SK-N-MC (cell line): ENCODE measurements at regions not wholly inside any gene's neighbourhood (a gene's known extent, or its start where the extent isn't known, plus 50 kb on each side); places are given as distances from the start of the nearest gene placed in this dataset.

ENCODE experiments used
- DNase-seq: peaks from one replicate; pipeline ENCODE4 v3.0.0-alpha.2; 2011; ENCODE audit warnings: low read depth, low spot score
- H3K27ac ChIP-seq: fragments of 200-600 bp; sonication (generic); 2 replicates; pipeline ENCODE4 v1.5.1; 2016; ENCODE audit warnings: mixed run types
- H3K36me3 ChIP-seq: fragments of 200-600 bp; sonication (generic); 2 replicates; pipeline ENCODE4 v1.6.1; 2017; ENCODE audit warnings: antibody characterized with exemption, low read length, mixed read lengths; ENCODE audit not compliant: insufficient read depth
- H3K4me3 ChIP-seq: fragments of 200-600 bp; sonication (generic); 2 replicates; pipeline ENCODE4 v1.5.1; 2016
- H3K9ac ChIP-seq: fragments of 200-600 bp; sonication (generic); 2 replicates; pipeline ENCODE4 v1.8.0; 2017; ENCODE audit warnings: mixed run types, mixed read lengths; ENCODE audit not compliant: insufficient read length
- H3K9me3 ChIP-seq: fragments of 200-600 bp; sonication (generic); 2 replicates; pipeline ENCODE4 v1.6.1; 2017; ENCODE audit warnings: low read depth, mild to moderate bottlenecking, antibody characterized with exemption, low read length, moderate library complexity, mixed read lengths
- EZH2 ChIP-seq: fragments of 200-600 bp; sonication (generic); IDR thresholded peaks from one replicate; pipeline ENCODE4 v1.6.1; 2017; ENCODE audit warnings: antibody characterized with exemption
- FOXP2 ChIP-seq: optimal IDR thresholded peaks from 2 replicates; pipeline ENCODE3; 2011; ENCODE audit warnings: mild to moderate bottlenecking, moderate library complexity; ENCODE audit not compliant: insufficient read depth; ENCODE audit errors: extremely low read length, control extremely low read depth
- POLR2AphosphoS5 ChIP-seq: IDR thresholded peaks from 2 replicates; pipeline ENCODE4 v1.6.1; 2012; ENCODE audit warnings: mild to moderate bottlenecking, low read depth, low read length, borderline replicate concordance

DNA sequence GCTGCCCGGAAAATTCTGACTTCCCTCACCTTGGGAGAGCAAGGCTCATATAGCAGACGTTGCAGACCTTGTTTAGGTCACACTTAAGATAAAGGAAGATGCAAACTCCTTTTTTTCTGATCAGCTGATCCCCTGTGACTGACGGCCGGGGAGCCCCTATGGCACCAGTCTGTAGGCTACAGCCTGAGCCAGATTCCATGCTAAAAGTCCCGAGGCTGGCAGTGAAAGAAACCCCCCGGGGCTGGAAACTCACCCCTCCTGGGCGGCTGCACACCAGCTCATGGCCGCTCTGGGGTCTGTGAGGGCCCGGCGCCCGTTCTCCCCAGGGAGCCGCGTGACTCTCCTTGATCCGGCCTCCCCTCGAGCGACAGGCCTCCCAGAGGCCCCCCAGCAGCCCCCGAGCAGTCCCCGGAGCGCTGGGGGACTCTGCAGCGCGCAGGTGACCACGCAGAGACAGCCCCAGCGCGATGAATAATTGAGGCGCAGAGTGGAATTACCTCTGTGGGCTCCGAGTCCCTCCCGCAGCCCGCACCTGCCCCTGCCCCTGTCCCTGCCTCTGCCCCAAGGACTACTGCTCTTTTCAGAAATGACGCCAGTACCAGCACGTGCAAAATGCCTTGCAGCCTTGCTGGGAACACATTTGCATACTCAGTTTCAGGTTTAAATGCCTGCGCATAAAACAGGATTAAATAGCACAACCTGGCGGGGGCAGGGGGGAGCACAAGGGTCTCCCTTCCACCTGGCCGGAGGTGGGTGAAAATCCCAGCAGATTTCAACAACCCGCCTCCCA is 62.6 kb upstream of the CLDN14 start:
- no peak overlapping the region for H3K27ac ChIP-seq
- no peaks in the 10 kb centered on the region for H3K9me3 ChIP-seq
- no peaks in the 10 kb centered on the region for H3K36me3 ChIP-seq
- TF ChIP-seq EZH2 (no peak), FOXP2 (no peak), POLR2AphosphoS5 (no peak)
- no peak for DNase-seq
- no peak overlapping the region for H3K4me3 ChIP-seq
- H3K9ac ChIP-seq, result no peak overlapping the region

DNA sequence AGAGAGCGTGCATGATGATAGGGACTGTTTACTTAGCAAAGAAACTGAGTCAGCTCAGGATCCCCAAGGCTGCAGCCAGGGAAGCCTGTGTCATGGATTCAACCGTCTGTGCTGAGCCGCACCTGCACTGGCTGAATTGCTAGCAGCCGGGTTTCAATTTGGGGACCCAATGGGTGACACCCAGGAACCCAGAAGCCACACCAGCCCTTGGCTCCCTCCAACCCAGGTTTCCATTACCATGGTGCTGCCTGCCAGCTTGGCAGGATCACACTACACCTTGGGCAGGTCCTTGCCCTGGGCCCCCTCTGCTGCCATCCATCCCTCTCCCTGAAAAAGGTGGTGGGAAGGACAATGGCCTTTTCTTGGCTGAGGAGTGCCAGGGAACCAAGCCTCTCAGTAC is 64.0 kb upstream of the CLDN14 start:
- Histone ChIP-seq H3K27ac (no peak overlapping the region), H3K9me3 (no peaks in the 10 kb centered on the region), H3K9ac (no peak overlapping the region), H3K4me3 (no peak overlapping the region), H3K36me3 (no peaks in the 10 kb centered on the region)
- DNase-seq, result no peak
- TF ChIP-seq EZH2 (no peak), FOXP2 (no peak), POLR2AphosphoS5 (no peak)

DNA sequence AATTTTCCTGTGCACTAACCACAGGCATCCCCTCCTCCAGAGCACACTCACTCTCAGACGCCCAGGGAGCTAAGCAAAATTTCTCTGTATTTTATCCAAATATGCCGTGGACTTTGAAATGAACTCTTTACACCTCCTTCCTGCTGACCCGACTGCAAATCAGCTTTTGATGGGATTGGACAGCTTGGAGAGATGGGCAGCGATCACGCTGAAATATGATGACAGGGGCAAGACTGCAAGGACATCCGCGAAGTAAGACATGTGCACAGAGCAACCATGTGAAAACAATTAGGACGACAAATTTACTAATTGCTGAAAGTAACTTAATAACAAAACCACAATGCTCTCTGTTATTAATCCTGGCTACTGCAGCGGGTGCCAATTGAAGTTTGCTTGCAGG is 64.6 kb upstream of the CLDN14 start:
- TF ChIP-seq POLR2AphosphoS5, result no peak
- no peak for TF ChIP-seq FOXP2
- no peak for TF ChIP-seq EZH2
- no peak for DNase-seq
- H3K9ac ChIP-seq, result no peak overlapping the region
- H3K9me3 ChIP-seq, result no peaks in the 10 kb centered on the region
- no peak overlapping the region for H3K27ac ChIP-seq
- H3K36me3 ChIP-seq, result no peaks in the 10 kb centered on the region
- no peak overlapping the region for H3K4me3 ChIP-seq

DNA sequence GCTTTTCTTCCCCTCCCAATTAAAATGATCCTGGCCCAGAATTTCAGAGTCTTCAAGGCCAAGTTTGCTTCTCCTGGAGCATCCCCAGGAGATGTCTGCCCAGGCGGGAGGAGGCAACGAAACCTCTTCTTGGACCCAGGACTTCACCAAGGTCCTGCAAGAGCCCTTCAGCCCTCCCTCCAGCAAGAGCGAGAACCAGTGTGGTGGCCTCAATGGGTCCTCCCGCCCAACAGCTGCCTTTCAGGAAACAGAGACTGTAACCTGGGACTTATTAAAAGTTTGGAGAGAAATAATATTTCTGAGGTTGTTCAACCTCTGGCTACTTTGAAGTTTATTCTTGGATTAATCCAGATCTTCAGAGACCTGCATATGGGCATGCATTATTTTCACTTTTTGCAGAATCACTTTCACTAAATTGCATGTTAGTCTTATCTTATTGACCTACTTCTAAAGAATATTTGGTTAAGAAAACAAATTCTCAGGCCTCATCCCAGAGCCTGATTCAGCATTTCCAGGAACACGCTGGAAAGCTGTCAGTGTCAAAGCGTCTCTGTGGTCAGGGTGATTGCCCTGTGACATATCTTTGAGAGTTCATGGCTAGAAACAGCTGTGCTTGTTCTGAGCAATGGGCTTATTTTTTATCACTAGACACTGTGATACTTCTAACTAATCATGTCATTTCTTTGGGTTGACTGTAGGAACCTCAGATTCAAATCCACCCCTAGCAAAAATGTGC is 66.0 kb upstream of the CLDN14 start:
- no peaks in the 10 kb centered on the region for H3K9me3 ChIP-seq
- H3K27ac ChIP-seq, result no peak overlapping the region
- no peak for DNase-seq
- H3K36me3 ChIP-seq, result no peaks in the 10 kb centered on the region
- no peak overlapping the region for H3K4me3 ChIP-seq
- TF ChIP-seq EZH2, result no peak
- TF ChIP-seq FOXP2, result no peak
- TF ChIP-seq POLR2AphosphoS5, result no peak
- H3K9ac ChIP-seq, result no peak overlapping the region

DNA sequence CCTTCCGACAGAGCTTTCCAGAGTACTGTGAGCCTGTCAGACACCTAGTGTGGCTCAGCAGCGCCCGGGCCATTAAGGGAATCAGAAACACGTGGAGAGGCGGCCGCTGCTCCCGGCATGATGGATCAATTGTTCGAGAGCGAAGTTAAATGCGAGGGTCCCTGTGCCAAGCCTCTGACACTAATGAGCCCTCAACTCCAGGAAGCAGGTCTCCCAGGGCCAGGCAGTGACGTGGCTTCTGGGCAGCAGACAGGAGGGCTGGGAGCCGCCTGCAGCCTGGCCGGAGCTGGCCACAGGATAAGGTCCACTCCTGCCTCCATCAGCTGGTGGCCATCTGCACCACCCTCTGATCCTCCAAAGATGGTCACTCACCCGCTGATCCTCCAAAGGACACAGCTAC is 67.5 kb upstream of the CLDN14 start:
- Histone ChIP-seq H3K36me3 (no peaks in the 10 kb centered on the region), H3K9ac (no peak overlapping the region), H3K9me3 (no peaks in the 10 kb centered on the region), H3K4me3 (no peak overlapping the region), H3K27ac (no peak overlapping the region)
- TF ChIP-seq FOXP2 (no peak), POLR2AphosphoS5 (no peak), EZH2 (no peak)
- DNase-seq, result no peak

DNA sequence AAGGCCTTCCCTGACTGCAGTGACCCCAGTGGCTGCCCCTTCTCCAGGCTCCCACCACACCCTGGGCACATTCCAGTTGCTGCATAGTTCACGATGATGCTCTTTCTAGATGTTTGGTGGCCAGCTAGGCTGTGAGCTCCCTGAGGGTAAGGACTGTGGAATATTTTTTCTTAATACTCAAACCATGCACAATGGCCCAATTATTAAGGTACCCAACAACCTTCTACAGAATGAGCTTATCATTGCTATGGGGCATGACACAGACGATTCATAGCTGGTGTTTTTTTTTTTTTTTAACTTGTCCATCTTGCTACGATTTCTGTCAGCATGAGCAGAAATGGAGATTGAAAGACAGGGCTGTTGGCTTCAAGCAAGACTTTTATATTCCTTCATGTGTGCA is 68.9 kb upstream of the CLDN14 start:
- H3K4me3 ChIP-seq, result no peak overlapping the region
- DNase-seq, result no peak
- H3K36me3 ChIP-seq, result no peaks in the 10 kb centered on the region
- H3K27ac ChIP-seq, result no peak overlapping the region
- TF ChIP-seq EZH2, result no peak
- TF ChIP-seq POLR2AphosphoS5, result no peak
- TF ChIP-seq FOXP2, result no peak
- no peaks in the 10 kb centered on the region for H3K9me3 ChIP-seq
- no peak overlapping the region for H3K9ac ChIP-seq

DNA sequence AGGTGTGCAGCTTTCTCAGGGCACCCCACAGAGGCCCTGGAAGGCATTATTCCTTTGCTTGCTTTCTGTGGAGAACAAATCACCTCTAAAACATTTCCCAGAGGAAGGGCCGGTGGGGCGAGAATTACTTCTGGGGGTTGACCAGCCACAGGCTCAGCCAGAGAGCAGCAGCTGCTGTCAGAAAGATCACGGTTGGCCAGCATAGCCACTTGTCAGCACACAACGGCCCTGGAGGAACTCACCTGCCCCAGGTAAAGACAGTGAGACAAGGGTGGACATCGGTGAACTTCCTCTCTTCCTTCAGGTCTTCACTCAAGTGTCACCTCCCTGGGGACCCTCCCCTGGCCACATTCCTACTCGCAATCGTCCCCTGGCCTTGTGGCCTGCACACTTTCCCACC is 69.5 kb upstream of the CLDN14 start:
- no peak overlapping the region for H3K4me3 ChIP-seq
- H3K27ac ChIP-seq, result no peak overlapping the region
- H3K9ac ChIP-seq, result no peak overlapping the region
- no peaks in the 10 kb centered on the region for H3K36me3 ChIP-seq
- DNase-seq, result no peak
- no peak for TF ChIP-seq EZH2
- no peak for TF ChIP-seq POLR2AphosphoS5
- no peak for TF ChIP-seq FOXP2
- H3K9me3 ChIP-seq, result no peaks in the 10 kb centered on the region

DNA sequence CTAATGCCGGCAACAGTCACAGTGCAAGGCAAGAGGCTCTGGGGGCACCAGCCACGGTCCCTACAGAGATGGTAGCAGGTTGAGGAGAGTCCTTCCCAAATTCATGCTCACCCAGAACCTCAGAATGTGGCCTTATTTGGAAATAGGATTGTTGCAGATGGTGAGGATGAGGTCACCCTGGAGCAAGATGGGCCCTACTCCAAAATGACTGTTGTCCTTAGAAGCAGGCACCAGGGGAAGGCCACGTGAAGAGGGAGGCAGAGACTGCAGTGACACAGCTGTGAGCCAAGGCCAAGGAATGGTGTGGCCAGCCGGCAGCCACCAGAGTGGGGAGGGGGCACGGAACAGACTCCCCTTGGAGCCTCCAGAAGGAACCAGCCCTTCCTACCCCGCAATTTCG is 70.8 kb upstream of the CLDN14 start:
- Histone ChIP-seq H3K27ac (no peak overlapping the region), H3K4me3 (no peak overlapping the region), H3K36me3 (no peaks in the 10 kb centered on the region), H3K9me3 (no peaks in the 10 kb centered on the region), H3K9ac (no peak overlapping the region)
- TF ChIP-seq POLR2AphosphoS5, result no peak
- TF ChIP-seq EZH2, result no peak
- no peak for TF ChIP-seq FOXP2
- no peak for DNase-seq

DNA sequence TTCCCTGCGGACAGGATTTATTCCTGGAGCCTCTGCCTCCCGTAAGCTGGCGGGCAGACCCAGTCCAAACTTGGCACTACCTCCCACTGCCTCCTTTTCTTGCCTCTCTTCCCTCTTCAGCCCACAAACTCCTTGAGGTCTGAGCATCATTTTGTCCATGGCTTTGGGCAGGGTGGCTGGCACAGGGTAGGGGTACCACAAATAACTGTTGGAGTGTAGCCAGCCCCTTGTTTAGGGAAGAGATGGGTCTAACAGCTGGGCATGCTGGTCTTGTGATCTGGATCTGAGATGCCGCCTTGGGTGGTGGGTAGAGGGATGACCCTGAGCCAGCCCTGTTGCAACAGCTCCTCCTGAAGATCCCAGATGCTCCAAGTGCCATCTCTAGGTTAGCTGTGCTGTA is 71.4 kb upstream of the CLDN14 start:
- H3K9ac ChIP-seq, result no peak overlapping the region
- no peak overlapping the region for H3K4me3 ChIP-seq
- DNase-seq, result no peak
- no peak for TF ChIP-seq FOXP2
- TF ChIP-seq POLR2AphosphoS5, result no peak
- no peak for TF ChIP-seq EZH2
- no peaks in the 10 kb centered on the region for H3K9me3 ChIP-seq
- H3K36me3 ChIP-seq, result no peaks in the 10 kb centered on the region
- no peak overlapping the region for H3K27ac ChIP-seq
